K562 (cell line): ENCODE measurements at regions not wholly inside any gene's neighbourhood (a gene's known extent, or its start where the extent isn't known, plus 50 kb on each side); places are given as distances from the start of the nearest gene placed in this dataset.

Experiments
- ATAC-seq: fragments of 200-7000 bp; cut with Tn5 transposase; 3 replicates; pipeline ENCODE4 v1.9.1; 2020; ENCODE audit warnings: moderate library complexity
- BruUV-seq: library from RNA; stranded (reverse); fragments of 400-500 nt; replicated peaks from 2 replicates; lab custom pipeline; 2021; lab: Mats Ljungman, UMichigan
- CTCF ChIA-PET: fragments of 300-600 bp; formaldehyde crosslinking; extraction: SDS; loops from one replicate; lab custom pipeline; 2021; ENCODE audit warnings: low intra/inter-chr PET ratio; lab: Yijun Ruan, JAX
- POLR2A ChIA-PET: fragments of 300-600, 350-650 bp; sonication (Branson Sonifier 250); formaldehyde crosslinking; extraction: SDS; loops from one replicate; lab custom pipeline; 2021; ENCODE audit warnings: antibody characterized with exemption, inconsistent platforms; lab: Yijun Ruan, JAX
- DNase-seq, 4 experiments: peaks; one replicate each; pipeline versions ENCODE4 v3.0.0 to v3.0.0-alpha.2; 2011 to 2018; ENCODE audit warnings: low spot score in 3 of 4, mixed read lengths in 3 of 4; ENCODE audit errors: extremely low read depth in 1 of 4
- FAIRE-seq: peaks from 2 replicates; lab custom pipeline; 2011; peaks lifted over from hg19 to GRCh38; lab: Jason Lieb, UNC
- H2AFZ ChIP-seq: 2 replicates; pipeline ENCODE4 v1.6.0; 2011; ENCODE audit warnings: low read depth, low read length, control low read depth, inconsistent platforms
- H3K27ac ChIP-seq: fragments of 200-600 bp; 3 replicates; pipeline ENCODE4 v1.8.0; 2011; ENCODE audit warnings: low read depth, mild to moderate bottlenecking, control low read depth, inconsistent platforms, low read length, moderate library complexity, mixed read lengths; ENCODE audit errors: extremely low read depth
- H3K27me3 ChIP-seq, 2 experiments: fragments of 300-600 bp in 1 of 2; 2 replicates in 1 of 2; 3 replicates in 1 of 2; pipeline versions ENCODE4 v1.6.0 to v1.8.0; 2011; ENCODE audit warnings: inconsistent platforms in 2 of 2, low read length in 2 of 2, mild to moderate bottlenecking in 1 of 2, mixed read lengths in 1 of 2, moderate library complexity in 1 of 2; ENCODE audit not compliant: control insufficient read depth in 2 of 2, insufficient read depth in 2 of 2
- H3K36me3 ChIP-seq: fragments of 300-600 bp; 3 replicates; pipeline ENCODE4 v1.8.0; 2011; ENCODE audit warnings: mild to moderate bottlenecking, low read length, inconsistent platforms; ENCODE audit not compliant: control insufficient read depth, insufficient read depth
- H3K4me1 ChIP-seq, 2 experiments: fragments of 200-600 bp in 1 of 2; replicated peaks in 1 of 2; 2 replicates in 1 of 2; 3 replicates in 1 of 2; pipeline versions ENCODE4 v1.5.1 to v1.8.0; 2011; ENCODE audit warnings: inconsistent platforms in 2 of 2, low read length in 2 of 2, mild to moderate bottlenecking in 1 of 2, mixed read lengths in 1 of 2, moderate library complexity in 1 of 2; ENCODE audit not compliant: control insufficient read depth in 2 of 2, insufficient read depth in 2 of 2
- H3K4me2 ChIP-seq: 2 replicates; pipeline ENCODE4 v1.6.1; 2011; ENCODE audit warnings: low read length, control low read depth, inconsistent platforms, mixed read lengths; ENCODE audit not compliant: insufficient read depth
- H3K4me3 ChIP-seq: fragments of 200-600 bp; sonication (generic), shearing (Covaris generic); 2 replicates; pipeline ENCODE4 v1.5.1; 2016; ENCODE audit warnings: control low read depth, inconsistent platforms
- H3K79me2 ChIP-seq: fragments of 200-600 bp; 3 replicates; pipeline ENCODE4 v1.8.0; 2011; ENCODE audit warnings: low read length, inconsistent platforms; ENCODE audit not compliant: control insufficient read depth, insufficient read depth
- H3K9ac ChIP-seq, 2 experiments: 2 replicates each; pipeline versions ENCODE4 v1.6.0 to v1.6.1; 2011; ENCODE audit warnings: low read depth in 2 of 2, low read length in 2 of 2, control low read depth in 1 of 2, inconsistent platforms in 1 of 2, mild to moderate bottlenecking in 1 of 2, mixed read lengths in 1 of 2; ENCODE audit not compliant: insufficient read depth in 1 of 2
- H3K9me1 ChIP-seq: one replicate; pipeline ENCODE4 v1.6.0; 2011; ENCODE audit warnings: inconsistent platforms, mild to moderate bottlenecking, low read length, moderate library complexity; ENCODE audit not compliant: control insufficient read depth, insufficient read depth
- H3K9me3 ChIP-seq: replicated peaks from 2 replicates; pipeline ENCODE4 v1.5.1; 2011; ENCODE audit warnings: low read depth, low read length, inconsistent platforms; ENCODE audit not compliant: control insufficient read depth, insufficient read depth
- H4K20me1 ChIP-seq: replicated peaks from 2 replicates; pipeline ENCODE4 v1.6.1; 2011; ENCODE audit warnings: low read length, inconsistent platforms, mixed read lengths; ENCODE audit not compliant: control insufficient read depth, insufficient read depth
- BRCA1 ChIP-seq, 2 experiments: fragments of 450-650 bp in 1 of 2; sonication (generic) in 1 of 2; formaldehyde crosslinking in 1 of 2; IDR thresholded peaks; 2 replicates each; pipeline versions ENCODE4 v1.5.0 to v1.6.1; 2017 to 2020; ENCODE audit warnings: mild to moderate bottlenecking in 1 of 2, missing genetic modification reagents in 1 of 2
- FOXA3 ChIP-seq, 2 experiments: fragments of 450-650 bp in 1 of 2; sonication (generic) in 1 of 2; formaldehyde crosslinking; IDR thresholded peaks in 1 of 2; conservative IDR thresholded peaks in 1 of 2; 2 replicates each; pipeline versions ENCODE4 v1.4.0 to v1.8.0; 2020 to 2022; ENCODE audit warnings: mild to moderate bottlenecking in 2 of 2, missing genetic modification reagents in 1 of 2
- HDGF ChIP-seq: fragments of 450-650 bp; IDR thresholded peaks from 2 replicates; pipeline ENCODE4 v1.6.1; 2016
- HNRNPH1 ChIP-seq: fragments of 200-400 bp; formaldehyde crosslinking; optimal IDR thresholded peaks from 2 replicates; pipeline ENCODE3; 2017; ENCODE audit warnings: low read depth, mild to moderate bottlenecking, low read length, moderate library complexity
- MCM2 ChIP-seq: fragments of 450-650 bp; IDR thresholded peaks from 2 replicates; pipeline ENCODE4 v1.6.1; 2017; ENCODE audit warnings: low read depth, mild to moderate bottlenecking
- MCM5 ChIP-seq: fragments of 450-650 bp; IDR thresholded peaks from 2 replicates; pipeline ENCODE4 v1.6.1; 2016; ENCODE audit warnings: low read depth
- MTA1 ChIP-seq: fragments of 450-650 bp; IDR thresholded peaks from 2 replicates; pipeline ENCODE4 v1.6.1; 2017; ENCODE audit warnings: borderline replicate concordance
- PHB2 ChIP-seq: fragments of 450-650 bp; IDR thresholded peaks from 2 replicates; pipeline ENCODE4 v1.6.1; 2017; ENCODE audit warnings: low read depth
- POLR2A ChIP-seq: fragments of 450-650 bp; conservative IDR thresholded peaks from 2 replicates; pipeline ENCODE4 v1.6.1; 2016
- PREB ChIP-seq: sonication (generic); formaldehyde crosslinking; IDR thresholded peaks from 2 replicates; pipeline ENCODE4 v1.8.1; 2023; ENCODE audit warnings: mild to moderate bottlenecking, missing genetic modification reagents
- SIX5 ChIP-seq, 2 experiments: IDR thresholded peaks; 2 replicates each; pipeline ENCODE4 v1.6.1; 2011; ENCODE audit warnings: low read length in 2 of 2, borderline replicate concordance in 1 of 2, low read depth in 1 of 2, mild to moderate bottlenecking in 1 of 2, moderate library complexity in 1 of 2; ENCODE audit not compliant: insufficient read depth in 1 of 2
- ZNF263 ChIP-seq: sonication (generic); formaldehyde crosslinking; IDR thresholded peaks from 2 replicates; pipeline ENCODE4 v1.8.0; 2022; ENCODE audit warnings: mild to moderate bottlenecking, missing genetic modification reagents, borderline replicate concordance
- ZNF311 ChIP-seq: fragments of 250-450 bp; sonication (Bioruptor Pico); IDR thresholded peaks from 2 replicates; pipeline ENCODE4 v1.4.0; 2020; ENCODE audit warnings: mild to moderate bottlenecking, moderate library complexity
- ZNF766 ChIP-seq: fragments of 200-800 bp; sonication (Bioruptor generic); conservative IDR thresholded peaks from 2 replicates; pipeline ENCODE4 v1.6.1; 2016; ENCODE audit warnings: missing genetic modification characterization, missing compliant biosample characterization
- WGBS: fragments of 100-300 bp; shearing (Covaris generic); methylation state at CpG from one replicate; pipeline ENCODE4 v1.1.6; 2016; ENCODE audit warnings: low coverage, mixed read lengths; ENCODE audit not compliant: insufficient coverage; ENCODE audit errors: missing lambda C conversion rate; 5-methylcytosine and 5-hydroxymethylcytosine counted together
- in situ Hi-C: fragments of 300-500 bp; cut with MboI; formaldehyde crosslinking; loops from 4 replicates; pipeline ENCODE4 v1.15.0; 2018; ENCODE audit warnings: inconsistent platforms, mixed read lengths
- intact Hi-C: fragments of 100-400 bp; cut with micrococcal nuclease; formaldehyde crosslinking; loops from 2 replicates; pipeline ENCODE4 v1.14.2; 2022
- TF ChIP-seq, protein P1 (sequence below): sonication (generic); formaldehyde crosslinking; IDR thresholded peaks from 2 replicates; pipeline ENCODE4 v1.8.0; 2022; ENCODE audit warnings: mild to moderate bottlenecking, missing genetic modification reagents
- TF ChIP-seq, protein P2 (sequence below): fragments of 450-650 bp; formaldehyde crosslinking; IDR thresholded peaks from 2 replicates; pipeline ENCODE4 v1.4.0; 2022; ENCODE audit warnings: missing genetic modification characterization

DNA sequence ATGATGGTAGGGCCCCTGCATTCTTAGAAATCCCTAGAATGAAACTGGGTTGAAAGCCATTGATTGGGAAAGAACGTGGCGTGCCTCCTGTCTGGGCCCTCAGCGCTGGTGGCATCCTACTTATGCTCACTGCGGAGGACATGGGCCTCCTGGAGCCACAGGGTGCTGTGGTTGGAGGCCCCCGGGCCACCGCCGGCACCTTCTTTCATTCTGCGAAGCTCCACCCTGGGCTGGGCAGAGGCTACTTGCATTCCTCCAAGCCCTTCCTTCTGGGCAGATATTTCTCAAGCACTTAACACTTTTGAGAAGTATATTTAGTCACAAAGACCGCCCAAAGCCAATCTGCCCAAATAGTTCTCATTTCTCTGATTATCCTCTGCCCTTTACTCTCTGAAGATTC is 311.9 kb downstream of the MYCN start (continued):
- TF ChIP-seq MTA1 (no peak), PHB2 (no peak), MCM2 (no peak), HDGF (no peak)

DNA sequence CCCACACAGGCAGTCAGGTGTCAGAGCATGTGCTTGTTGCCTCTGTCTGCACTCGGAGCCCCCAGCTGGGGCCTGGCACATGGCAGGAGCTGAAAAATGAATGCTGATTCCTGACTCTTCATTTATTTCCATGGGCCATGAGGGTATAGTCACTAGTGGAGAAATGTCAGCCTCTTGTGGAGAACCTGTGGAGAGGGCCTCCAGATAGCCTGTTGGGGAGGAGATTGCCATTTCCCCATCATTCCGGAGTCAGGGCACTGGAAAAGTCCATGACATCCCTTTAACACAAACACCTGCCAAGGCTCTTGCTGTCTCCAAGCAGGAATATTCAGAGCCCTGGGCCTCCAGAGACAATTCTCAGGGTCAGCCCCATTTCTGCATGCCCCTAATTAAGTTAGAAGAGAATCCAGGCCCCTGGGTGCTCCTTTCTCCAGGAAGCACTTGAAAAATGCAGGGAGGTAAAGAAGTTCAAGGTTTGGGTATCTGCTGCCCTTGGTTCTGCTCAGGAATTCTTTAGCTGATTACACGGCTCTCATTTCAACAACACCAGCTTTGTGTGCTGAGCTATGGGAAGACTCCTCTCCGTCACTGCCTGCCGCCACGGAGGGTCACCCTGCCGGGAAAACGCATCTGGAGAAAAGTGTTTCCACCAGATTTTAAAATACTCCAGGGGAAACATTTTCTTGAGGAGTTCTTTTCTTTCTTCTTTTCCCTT is 311.3 kb downstream of the MYCN start:
- no peak for TF ChIP-seq ZNF766 (CRISPR knock-in tag)
- no peak for TF ChIP-seq HNRNPH1
- TF ChIP-seq, protein P1, sequence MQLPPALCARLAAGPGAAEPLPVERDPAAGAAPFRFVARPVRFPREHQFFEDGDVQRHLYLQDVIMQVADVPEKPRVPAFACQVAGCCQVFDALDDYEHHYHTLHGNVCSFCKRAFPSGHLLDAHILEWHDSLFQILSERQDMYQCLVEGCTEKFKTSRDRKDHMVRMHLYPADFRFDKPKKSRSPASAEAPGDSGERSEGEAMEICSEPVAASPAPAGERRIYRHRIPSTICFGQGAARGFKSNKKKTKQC (CRISPR knock-in tag), result no peak
- TF ChIP-seq BRCA1 (IDR thresholded peaks at IDR 0.05), result no peak
- no peak for TF ChIP-seq BRCA1 (CRISPR knock-in tag; IDR thresholded peaks at IDR 0.05)
- TF ChIP-seq ZNF263 (CRISPR knock-in tag), result no peak
- no peak for TF ChIP-seq MCM5
- no peak for TF ChIP-seq ZNF311
- no peak for TF ChIP-seq PREB (CRISPR knock-in tag)
- TF ChIP-seq SIX5 (IDR thresholded peaks at IDR 0.05; ENCODE audit: borderline replicate concordance in 1 of 2, insufficient read depth in 1 of 2, low read depth in 1 of 2, low read length in 2 of 2), result no peak
- TF ChIP-seq, protein P2, sequence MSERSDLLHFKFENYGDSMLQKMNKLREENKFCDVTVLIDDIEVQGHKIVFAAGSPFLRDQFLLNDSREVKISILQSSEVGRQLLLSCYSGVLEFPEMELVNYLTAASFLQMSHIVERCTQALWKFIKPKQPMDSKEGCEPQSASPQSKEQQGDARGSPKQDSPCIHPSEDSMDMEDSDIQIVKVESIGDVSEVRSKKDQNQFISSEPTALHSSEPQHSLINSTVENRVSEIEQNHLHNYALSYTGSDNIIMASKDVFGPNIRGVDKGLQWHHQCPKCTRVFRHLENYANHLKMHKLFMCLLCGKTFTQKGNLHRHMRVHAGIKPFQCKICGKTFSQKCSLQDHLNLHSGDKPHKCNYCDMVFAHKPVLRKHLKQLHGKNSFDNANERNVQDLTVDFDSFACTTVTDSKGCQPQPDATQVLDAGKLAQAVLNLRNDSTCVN (CRISPR knock-in tag), result no peak
- no peak for TF ChIP-seq POLR2A
- TF ChIP-seq FOXA3 (CRISPR knock-in tag; conservative IDR thresholded peaks at IDR 0.05 in 1 of 2, IDR thresholded peaks at IDR 0.05 in 1 of 2), result no peak
- H3K4me1 ChIP-seq, result no peaks in the 10 kb centered on the region
- no peak overlapping the region for H3K9ac ChIP-seq
- WGBS, result under 1% methylated on average over 8 of the region's 8 CpGs
- no peak for FAIRE-seq
- no peak overlapping the region for H2AFZ ChIP-seq
- H3K4me2 ChIP-seq, result no peak overlapping the region
- intact Hi-C loops, result no loop called here
- DNase-seq, result no peak
- no peak for ATAC-seq
- BruUV-seq, result no TSS peak
- H3K27me3 ChIP-seq, result peaks cover 0 to 20% of the 10 kb centered on the region in 2 experiments; a peak in 2 of 5 replicates
- CTCF ChIA-PET, result no interaction called here
- H3K4me3 ChIP-seq, result no peak overlapping the region
- POLR2A ChIA-PET, result no interaction called here
- H4K20me1 ChIP-seq, result no peaks in the 10 kb centered on the region
- H3K36me3 ChIP-seq, result no peaks in the 10 kb centered on the region
- H3K79me2 ChIP-seq, result no peaks in the 10 kb centered on the region
- H3K27ac ChIP-seq, result no peak overlapping the region
- in situ Hi-C loops, result no loop called here
- H3K9me1 ChIP-seq, result no peaks in the 10 kb centered on the region
- no peaks in the 10 kb centered on the region for H3K9me3 ChIP-seq
